Small intestine (tissue), 7 donors: ENCODE measurements at regions not wholly inside any gene's neighbourhood (a gene's known extent, or its start where the extent isn't known, plus 50 kb on each side); places are given as distances from the start of the nearest gene placed in this dataset.

Source experiments
- DNase-seq, 2 donors: peaks; one replicate each; pipeline versions ENCODE4 v3.0.0 to v3.0.0-alpha.2; 2013
- FAIRE-seq: peaks from 2 replicates; lab custom pipeline; 2012; peaks lifted over from hg19 to GRCh38; lab: Jason Lieb, UNC
- H3K27ac ChIP-seq, 3 donors: one replicate each; pipeline ENCODE4 v1.5.1; 2013; ENCODE audit warnings: low read length in 2 of 3, mild to moderate bottlenecking in 2 of 3, control low read depth in 1 of 3, inconsistent platforms in 1 of 3, low read depth in 1 of 3, moderate library complexity in 1 of 3
- H3K27me3 ChIP-seq, 3 donors: one replicate each; pipeline ENCODE4 v1.6.1; 2013; ENCODE audit warnings: low read length in 3 of 3, inconsistent platforms in 1 of 3; ENCODE audit not compliant: control insufficient read depth in 3 of 3, insufficient read depth in 3 of 3
- H3K36me3 ChIP-seq, 3 donors: one replicate each; pipeline ENCODE4 v1.6.1; 2013; ENCODE audit warnings: low read length in 3 of 3, inconsistent platforms in 1 of 3, low read depth in 1 of 3, mild to moderate bottlenecking in 1 of 3, moderate library complexity in 1 of 3; ENCODE audit not compliant: control insufficient read depth in 3 of 3, insufficient read depth in 2 of 3
- H3K4me1 ChIP-seq, 3 donors: one replicate each; pipeline ENCODE4 v1.6.1; 2013; ENCODE audit warnings: low read length in 2 of 3, inconsistent platforms in 1 of 3, low read depth in 1 of 3, mild to moderate bottlenecking in 1 of 3, moderate library complexity in 1 of 3; ENCODE audit not compliant: control insufficient read depth in 3 of 3, insufficient read depth in 2 of 3
- H3K4me3 ChIP-seq, 3 donors: one replicate each; pipeline ENCODE4 v1.5.1; 2013; ENCODE audit warnings: low read length in 3 of 3, control low read depth in 1 of 3, inconsistent platforms in 1 of 3, low read depth in 1 of 3, mild to moderate bottlenecking in 1 of 3, moderate library complexity in 1 of 3
- H3K9me3 ChIP-seq, 2 donors: one replicate each; pipeline ENCODE4 v1.6.1; 2013; ENCODE audit warnings: low read depth in 1 of 2, low read length in 1 of 2; ENCODE audit not compliant: control insufficient read depth in 2 of 2, insufficient read depth in 1 of 2
- WGBS, 3 donors: extraction: QIAGEN DNeasy Blood & Tissue Kit; methylation state at CpG; one replicate each; pipeline ENCODE4 v1.1.7; 2013; 5-methylcytosine and 5-hydroxymethylcytosine counted together
- donor health status: healthy with polysubstance abuse.
- donor health status: control.
- donor health status: control.
- donor health status: Bipolar disorder and iron deficiency.
- donor health status: healthy.

DNA sequence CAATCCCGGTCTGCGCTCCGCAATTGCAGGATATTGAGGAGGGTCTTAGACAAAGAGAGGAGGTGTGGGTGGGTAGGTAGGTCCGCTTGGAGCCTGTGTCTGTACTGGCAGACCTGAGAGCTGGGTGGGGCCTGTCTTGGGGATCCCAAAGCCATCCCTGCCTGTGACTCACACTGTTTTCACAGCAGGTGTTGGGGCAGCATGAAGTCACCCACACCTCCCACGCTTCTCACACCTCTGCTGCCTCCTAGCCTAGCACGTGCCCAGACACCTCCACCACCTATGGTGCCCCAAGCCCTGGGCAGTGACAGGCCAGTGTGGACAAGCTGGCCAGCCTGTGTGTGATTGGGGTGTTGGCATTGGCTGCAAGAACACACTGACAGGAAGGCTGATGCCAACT, 65.7 kb upstream of the ECE1 start:
- FAIRE-seq (no peak), DNase-seq (no peak)
- Histone ChIP-seq H3K36me3 (no peaks in the 10 kb centered on the region), H3K27me3 (no peaks in the 10 kb centered on the region), H3K4me1 (no peaks in the 10 kb centered on the region), H3K27ac (no peak overlapping the region), H3K9me3 (no peaks in the 10 kb centered on the region), H3K4me3 (no peak overlapping the region)
- WGBS, 3 donors = 56 to 70% (median 56%) methylated on average over 6 of the region's 6 CpGs

DNA sequence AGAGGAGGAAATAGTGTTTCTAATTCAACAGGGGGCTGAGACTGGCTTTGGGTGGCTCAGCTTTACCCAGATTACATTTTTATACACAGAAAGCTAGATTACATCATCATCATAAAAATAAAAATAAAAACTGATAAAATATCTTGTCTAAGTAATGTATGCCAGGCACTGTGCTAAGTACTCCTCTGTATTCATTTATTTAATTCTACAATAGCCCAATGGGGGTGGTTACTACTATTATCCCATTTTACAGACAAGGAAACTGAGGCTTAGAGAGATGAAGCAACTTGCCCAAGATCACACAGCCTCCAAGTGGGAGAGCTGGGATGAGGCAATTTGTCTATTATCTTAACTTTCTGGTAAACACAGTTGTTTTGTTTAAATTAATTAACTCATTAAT, 62.3 kb upstream of the ECE1 start:
- H3K9me3 ChIP-seq = no peaks in the 10 kb centered on the region
- no peak for DNase-seq
- H3K27me3 ChIP-seq = no peaks in the 10 kb centered on the region
- no peak overlapping the region for H3K27ac ChIP-seq
- no peaks in the 10 kb centered on the region for H3K4me1 ChIP-seq
- no peak for FAIRE-seq
- H3K36me3 ChIP-seq = no peaks in the 10 kb centered on the region
- no peak overlapping the region for H3K4me3 ChIP-seq

DNA sequence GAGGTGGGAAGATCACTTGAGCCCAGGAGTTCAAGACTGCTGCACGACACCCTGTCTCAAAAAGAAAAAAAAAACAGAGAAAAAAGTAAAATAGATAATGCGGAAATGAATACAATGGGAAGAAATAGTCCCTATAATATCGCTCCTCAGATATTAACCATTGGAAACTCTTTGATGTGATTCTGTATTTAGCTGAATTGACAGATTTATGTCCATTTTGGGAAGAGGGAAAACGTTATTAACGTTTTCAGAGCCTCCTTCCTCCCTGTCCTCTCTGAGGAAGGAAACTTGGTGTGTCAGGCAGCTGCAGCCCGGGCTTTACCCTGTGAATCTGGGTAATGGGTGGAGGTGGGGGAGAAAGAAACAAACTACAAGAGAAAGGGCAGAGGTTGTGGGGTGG, 61.6 kb upstream of the ECE1 start:
- Histone ChIP-seq H3K4me3 (no peak overlapping the region), H3K9me3 (no peaks in the 10 kb centered on the region), H3K4me1 (no peaks in the 10 kb centered on the region), H3K27me3 (no peaks in the 10 kb centered on the region), H3K36me3 (no peaks in the 10 kb centered on the region), H3K27ac (no peak overlapping the region)
- WGBS, 3 donors = 65 to 75% (median 71%) methylated on average over 6 of the region's 6 CpGs
- DNase-seq = no peak
- FAIRE-seq = no peak

DNA sequence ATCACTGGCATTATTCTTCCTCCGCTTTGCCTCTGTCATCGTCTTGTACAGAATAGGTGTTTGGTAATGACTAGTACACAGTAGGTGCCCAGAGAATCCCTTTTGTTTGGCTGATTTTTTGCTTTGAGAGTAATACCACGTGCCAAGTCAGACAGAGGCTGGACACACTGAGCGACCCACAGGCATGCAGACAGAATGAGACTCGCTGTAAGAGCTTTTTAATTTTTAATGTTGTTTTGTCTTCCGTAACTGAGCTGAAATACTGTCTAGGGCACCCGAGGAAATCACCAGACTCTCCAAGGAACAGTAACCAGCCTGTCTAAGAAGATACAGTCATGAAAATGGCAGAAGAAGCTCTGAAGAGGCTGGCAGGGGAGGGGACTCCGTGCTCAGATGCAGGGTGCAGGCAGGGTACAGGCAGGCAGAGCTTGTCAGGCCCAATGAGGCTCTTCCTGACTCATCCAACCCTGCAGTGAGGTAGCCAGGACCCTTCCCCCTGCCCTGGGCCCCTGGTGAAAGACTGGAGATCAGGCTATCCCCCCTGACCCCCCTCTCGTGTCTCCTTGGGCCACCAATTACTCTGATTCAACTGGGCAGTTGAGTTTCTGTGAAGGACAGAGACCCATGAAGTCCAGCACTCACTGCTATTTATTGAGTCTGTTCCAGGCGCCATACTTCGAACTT, 60.1 kb upstream of the ECE1 start:
- FAIRE-seq = no peak
- Histone ChIP-seq H3K4me3 (no peak overlapping the region), H3K27me3 (no peaks in the 10 kb centered on the region), H3K36me3 (no peaks in the 10 kb centered on the region), H3K27ac (no peak overlapping the region), H3K9me3 (no peaks in the 10 kb centered on the region), H3K4me1 (peaks cover 0 to 6% (median 0%) of the 10 kb centered on the region in 3 donors)
- 77 to 87% (median 85%) methylated on average over 11 of the region's 11 CpGs for WGBS, 3 donors
- no peak for DNase-seq

DNA sequence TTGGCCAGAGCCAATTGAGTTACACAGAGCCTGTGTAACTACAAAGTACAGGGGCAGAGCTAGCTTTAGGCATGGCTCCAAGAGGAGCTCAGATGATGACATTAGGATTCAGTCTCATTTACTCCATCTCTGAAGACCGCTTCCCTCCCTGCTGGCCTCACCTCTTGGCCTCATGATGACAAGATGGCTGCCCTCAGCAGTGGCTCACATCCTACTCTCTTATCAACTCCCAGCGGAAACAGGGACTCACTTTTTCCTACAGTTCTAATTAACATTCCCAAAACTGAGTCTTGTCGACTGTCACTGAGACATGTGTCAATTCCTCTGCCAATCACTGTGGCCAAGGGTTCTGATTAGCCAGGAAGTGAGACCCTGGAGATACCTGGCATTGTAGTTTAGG, 59.4 kb upstream of the ECE1 start:
- DNase-seq (no peak), FAIRE-seq (no peak)
- no peak overlapping the region for H3K27ac ChIP-seq
- no peaks in the 10 kb centered on the region for H3K36me3 ChIP-seq
- H3K27me3 ChIP-seq = no peaks in the 10 kb centered on the region
- 81 to 89% (median 87%) methylated on average over 3 of the region's 3 CpGs for WGBS, 3 donors
- H3K4me1 ChIP-seq = peaks cover 0 to 6% (median 0%) of the 10 kb centered on the region in 3 donors
- no peak overlapping the region for H3K4me3 ChIP-seq
- H3K9me3 ChIP-seq = no peaks in the 10 kb centered on the region

DNA sequence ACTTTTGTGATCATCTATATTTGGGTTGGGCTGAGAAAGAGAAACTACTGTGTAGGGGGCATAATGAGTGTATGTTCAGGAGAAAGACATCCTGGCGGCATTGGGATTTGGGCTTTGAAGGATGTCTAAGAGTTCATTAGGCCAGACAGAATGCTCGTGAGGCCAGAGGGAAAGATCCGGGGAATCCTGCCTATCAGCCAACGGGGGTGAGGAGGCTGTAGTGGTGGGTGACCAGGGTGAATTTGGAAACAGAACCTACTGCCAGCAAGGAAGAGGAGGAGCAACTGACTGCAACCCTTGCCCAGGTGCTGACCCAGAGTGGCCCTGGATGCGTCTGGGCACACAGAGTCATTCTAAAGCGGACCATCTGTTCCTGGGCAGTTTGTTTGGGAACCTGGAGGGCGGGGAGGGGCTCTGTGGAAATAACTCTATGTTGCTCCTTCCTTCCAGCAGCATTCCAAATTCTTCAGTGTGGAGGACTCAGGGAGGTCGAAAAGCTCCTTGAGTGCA, 56.9 kb upstream of the ECE1 start:
- peaks cover 7 to 31% (median 10%) of the 10 kb centered on the region in 3 donors for H3K4me1 ChIP-seq
- H3K9me3 ChIP-seq = no peaks in the 10 kb centered on the region
- H3K36me3 ChIP-seq = no peaks in the 10 kb centered on the region
- no peak overlapping the region for H3K27ac ChIP-seq
- WGBS, 3 donors = 72 to 79% (median 79%) methylated on average over 8 of the region's 8 CpGs
- no peak for DNase-seq
- H3K27me3 ChIP-seq = no peaks in the 10 kb centered on the region
- FAIRE-seq = no peak
- H3K4me3 ChIP-seq = no peak overlapping the region

DNA sequence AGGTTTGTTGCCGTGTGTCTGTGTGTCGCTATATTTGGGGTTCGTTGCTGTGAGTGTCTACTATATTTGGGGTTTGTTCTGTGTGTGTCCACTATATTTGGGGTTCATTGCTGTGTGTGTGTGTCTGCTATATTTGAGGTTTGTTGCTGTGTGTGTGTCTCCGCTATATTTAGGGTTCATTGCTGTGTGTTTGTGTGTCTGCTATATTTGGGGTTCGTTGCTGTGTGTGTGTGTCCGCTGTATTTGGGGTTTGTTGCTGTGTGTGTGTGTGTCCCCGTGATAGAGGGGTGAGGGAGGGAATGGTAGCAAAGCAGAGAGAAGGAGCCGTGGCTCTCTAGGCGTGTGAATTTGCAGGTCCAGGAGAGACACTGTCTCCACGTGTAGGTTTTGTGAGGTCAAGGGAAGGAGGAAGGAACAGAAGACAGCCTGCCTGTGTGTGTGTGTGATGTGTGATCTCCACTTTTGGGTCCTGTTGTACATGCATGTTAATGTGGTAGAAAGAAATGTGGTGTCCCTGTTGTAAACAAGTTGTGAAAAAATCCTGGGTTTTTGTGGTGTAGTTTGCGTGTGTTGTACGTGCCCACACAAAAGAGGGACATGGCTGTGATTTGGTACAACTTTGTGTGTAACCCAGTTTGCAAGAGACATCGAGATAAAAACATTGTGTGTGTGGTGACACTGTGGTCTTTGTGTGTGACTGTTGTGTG, 56.3 kb upstream of the ECE1 start:
- Histone ChIP-seq H3K4me3 (peak overlapping the region in 2 of 3 donors; percentile 54 to 79), H3K27me3 (no peaks in the 10 kb centered on the region), H3K27ac (no peak overlapping the region), H3K4me1 (peaks cover 7 to 37% (median 10%) of the 10 kb centered on the region in 3 donors), H3K36me3 (no peaks in the 10 kb centered on the region), H3K9me3 (no peaks in the 10 kb centered on the region)
- 34 to 48% (median 35%) methylated on average over 13 of the region's 13 CpGs for WGBS, 3 donors
- FAIRE-seq (no peak), DNase-seq (no peak)

DNA sequence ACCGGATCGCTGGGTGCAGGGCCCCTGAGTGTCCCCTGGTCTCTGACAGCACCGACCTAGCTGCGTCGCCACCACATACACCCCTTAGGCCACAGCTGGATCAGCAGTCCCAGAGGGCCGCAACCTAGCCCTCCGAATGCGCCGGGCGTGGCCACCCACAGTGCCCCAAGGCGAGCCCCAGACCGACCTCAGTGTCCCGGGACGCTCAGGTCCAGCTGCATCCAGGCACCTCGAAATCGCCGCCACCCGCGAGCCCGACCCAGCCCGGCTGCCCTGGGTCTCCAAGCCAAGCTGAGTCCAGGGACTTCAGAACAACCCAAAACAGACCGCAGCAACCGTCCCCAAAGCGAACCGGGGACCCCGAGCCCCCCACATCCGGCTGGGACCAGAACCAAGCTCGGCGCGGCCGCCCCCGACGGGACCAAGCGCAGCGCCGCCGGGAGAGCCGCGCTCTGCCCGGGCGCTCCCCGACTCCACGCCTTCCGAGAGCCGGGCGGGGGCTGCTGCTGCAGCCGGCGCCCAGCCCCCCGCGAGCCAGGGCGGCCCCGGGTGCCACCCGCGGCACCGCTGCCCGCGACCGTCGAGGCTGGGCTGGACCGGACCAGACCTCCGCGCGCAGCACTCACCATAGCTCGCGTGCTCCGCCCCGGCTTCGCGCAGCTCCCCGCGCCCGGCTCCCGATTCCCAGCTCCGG, 54.6 kb upstream of the ECE1 start:
- DNase-seq (peak; percentile 37 to 64), FAIRE-seq (no peak)
- Histone ChIP-seq H3K9me3 (no peaks in the 10 kb centered on the region), H3K4me3 (peak overlapping the region; percentile 54 to 79 (median 68)), H3K27me3 (no peaks in the 10 kb centered on the region), H3K4me1 (peaks cover 7 to 53% (median 19%) of the 10 kb centered on the region in 3 donors), H3K27ac (peak overlapping the region; percentile 73 to 90 (median 88)), H3K36me3 (peaks cover 0 to 6% (median 0%) of the 10 kb centered on the region in 3 donors)
- 1 to 3% (median 1%) methylated on average over 43 to 74 of the region's 74 CpGs for WGBS, 3 donors
